Epidermal melanocyte (primary cell): ENCODE measurements at regions not wholly inside any gene's neighbourhood (a gene's known extent, or its start where the extent isn't known, plus 50 kb on each side); places are given as distances from the start of the nearest gene placed in this dataset.

Experiments used
- DNase-seq: peaks from one replicate; pipeline ENCODE4 v3.0.0; 2011; ENCODE audit warnings: low spot score; ENCODE audit not compliant: insufficient read length

GRCh38 chr11:113634940-113635575 is 71.0 kb downstream of the TMPRSS5 start:
- DNase-seq, result no peak

GRCh38 chr11:113632981-113633380 is 73.1 kb downstream of the TMPRSS5 start:
- no peak for DNase-seq

GRCh38 chr11:113629562-113629961 is 76.5 kb downstream of the TMPRSS5 start:
- DNase-seq, result no peak

- DNase-seq, result no peak
These were observed 77.2 kb downstream of the TMPRSS5 start for GRCh38 chr11:113628912-113629311.

- no peak for DNase-seq
These were observed 78.2 kb downstream of the TMPRSS5 start for GRCh38 chr11:113627946-113628345.

GRCh38 chr11:113627297-113627696 is 78.8 kb downstream of the TMPRSS5 start:
- no peak for DNase-seq

GRCh38 chr11:113626736-113627135 is 79.4 kb downstream of the TMPRSS5 start:
- no peak for DNase-seq

- DNase-seq, result no peak
These were observed 83.0 kb downstream of the TMPRSS5 start for GRCh38 chr11:113623114-113623513.

- DNase-seq, result no peak
These were observed 87.7 kb downstream of the TMPRSS5 start for GRCh38 chr11:113618360-113618759.

GRCh38 chr11:113615773-113616172 is 90.3 kb downstream of the TMPRSS5 start:
- DNase-seq, result no peak

GRCh38 chr11:113615098-113615497 is 91.0 kb downstream of the TMPRSS5 start:
- DNase-seq, result no peak

GRCh38 chr11:113614097-113614496 is 92.0 kb downstream of the TMPRSS5 start:
- DNase-seq, result no peak

- DNase-seq, result no peak
These were observed 92.5 kb downstream of the TMPRSS5 start for GRCh38 chr11:113613619-113614018.

- no peak for DNase-seq
These were observed 101.9 kb downstream of the TMPRSS5 start for GRCh38 chr11:113604186-113604585.

- DNase-seq, result peak; percentile 40
These were observed 102.6 kb downstream of the TMPRSS5 start for GRCh38 chr11:113603277-113604059.

- DNase-seq, result no peak
These were observed 103.6 kb downstream of the TMPRSS5 start for GRCh38 chr11:113602483-113602882.

GRCh38 chr11:113596658-113597057 is 109.5 kb downstream of the TMPRSS5 start:
- DNase-seq, result no peak

GRCh38 chr11:113595810-113596594 is 110.1 kb downstream of the TMPRSS5 start:
- DNase-seq, result no peak

- no peak for DNase-seq
These were observed 112.3 kb downstream of the TMPRSS5 start for GRCh38 chr11:113593698-113594308.

- no peak for DNase-seq
These were observed 115.0 kb downstream of the TMPRSS5 start for GRCh38 chr11:113591117-113591516.

GRCh38 chr11:113587308-113587739 is 112.1 kb upstream of the DRD2 start:
- no peak for DNase-seq

GRCh38 chr11:113584371-113584770 is 109.2 kb upstream of the DRD2 start:
- no peak for DNase-seq
